ENCODE measurements at regions not wholly inside any gene's neighbourhood (a gene's known extent, or its start where the extent isn't known, plus 50 kb on each side); places are given as distances from the start of the nearest gene placed in this dataset.

DNA sequence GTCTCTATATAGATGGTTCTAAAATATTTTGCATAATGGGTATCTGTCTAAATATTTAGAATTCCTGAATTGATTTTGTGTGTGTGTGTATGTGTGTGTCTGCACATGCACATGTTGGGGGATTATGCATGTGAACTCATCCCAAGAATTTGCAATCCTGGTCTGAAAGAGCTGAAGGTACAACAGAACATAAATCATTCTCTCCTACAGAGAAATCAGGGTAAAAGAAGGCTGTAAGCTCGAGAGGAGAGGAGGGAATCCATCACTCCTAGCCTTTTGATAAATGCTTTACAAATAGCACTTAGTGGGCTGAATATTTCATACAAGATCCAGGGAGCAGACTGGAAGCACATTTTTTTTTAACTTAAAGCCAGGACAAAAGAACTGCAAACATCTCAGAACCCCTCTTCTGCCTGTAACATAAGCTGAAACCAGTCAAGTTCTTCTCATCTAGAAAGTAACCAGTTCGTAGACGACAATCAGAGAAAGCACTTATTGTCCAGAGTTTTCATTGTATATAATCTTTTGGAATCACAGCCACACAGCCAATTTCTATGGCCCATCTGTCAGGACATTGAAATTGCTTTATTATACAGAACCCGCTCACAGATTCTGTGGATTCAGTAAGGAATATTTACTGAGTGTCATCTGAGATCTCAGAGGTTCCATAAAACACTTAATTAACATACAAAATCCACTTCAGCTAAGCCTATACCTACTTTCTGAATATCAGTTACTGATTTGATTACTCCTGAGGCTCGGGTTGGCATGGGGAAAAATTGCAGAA lies 541.4 kb upstream of the ZNF462 start:
- Histone ChIP-seq H3K27ac (no peak overlapping the region), H3K36me3 (no peaks in the 10 kb centered on the region), H3K4me1 (ENCODE audit: control insufficient read depth in 1 of 2, low read depth in 2 of 2) (no peaks in the 10 kb centered on the region), H3K4me3 (no peak overlapping the region), H3K9me3 (no peaks in the 10 kb centered on the region), H3K27me3 (replicated peaks; ENCODE audit: insufficient read depth) (no peaks in the 10 kb centered on the region)
- no peak for ATAC-seq (ENCODE audit: insufficient number of reproducible peaks, low FRiP score, low read depth)
- TF ChIP-seq, protein P1, sequence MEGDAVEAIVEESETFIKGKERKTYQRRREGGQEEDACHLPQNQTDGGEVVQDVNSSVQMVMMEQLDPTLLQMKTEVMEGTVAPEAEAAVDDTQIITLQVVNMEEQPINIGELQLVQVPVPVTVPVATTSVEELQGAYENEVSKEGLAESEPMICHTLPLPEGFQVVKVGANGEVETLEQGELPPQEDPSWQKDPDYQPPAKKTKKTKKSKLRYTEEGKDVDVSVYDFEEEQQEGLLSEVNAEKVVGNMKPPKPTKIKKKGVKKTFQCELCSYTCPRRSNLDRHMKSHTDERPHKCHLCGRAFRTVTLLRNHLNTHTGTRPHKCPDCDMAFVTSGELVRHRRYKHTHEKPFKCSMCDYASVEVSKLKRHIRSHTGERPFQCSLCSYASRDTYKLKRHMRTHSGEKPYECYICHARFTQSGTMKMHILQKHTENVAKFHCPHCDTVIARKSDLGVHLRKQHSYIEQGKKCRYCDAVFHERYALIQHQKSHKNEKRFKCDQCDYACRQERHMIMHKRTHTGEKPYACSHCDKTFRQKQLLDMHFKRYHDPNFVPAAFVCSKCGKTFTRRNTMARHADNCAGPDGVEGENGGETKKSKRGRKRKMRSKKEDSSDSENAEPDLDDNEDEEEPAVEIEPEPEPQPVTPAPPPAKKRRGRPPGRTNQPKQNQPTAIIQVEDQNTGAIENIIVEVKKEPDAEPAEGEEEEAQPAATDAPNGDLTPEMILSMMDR (IDR thresholded peaks at IDR 0.05): no peak
- no peak for DNase-seq (ENCODE audit: low spot score)

DNA sequence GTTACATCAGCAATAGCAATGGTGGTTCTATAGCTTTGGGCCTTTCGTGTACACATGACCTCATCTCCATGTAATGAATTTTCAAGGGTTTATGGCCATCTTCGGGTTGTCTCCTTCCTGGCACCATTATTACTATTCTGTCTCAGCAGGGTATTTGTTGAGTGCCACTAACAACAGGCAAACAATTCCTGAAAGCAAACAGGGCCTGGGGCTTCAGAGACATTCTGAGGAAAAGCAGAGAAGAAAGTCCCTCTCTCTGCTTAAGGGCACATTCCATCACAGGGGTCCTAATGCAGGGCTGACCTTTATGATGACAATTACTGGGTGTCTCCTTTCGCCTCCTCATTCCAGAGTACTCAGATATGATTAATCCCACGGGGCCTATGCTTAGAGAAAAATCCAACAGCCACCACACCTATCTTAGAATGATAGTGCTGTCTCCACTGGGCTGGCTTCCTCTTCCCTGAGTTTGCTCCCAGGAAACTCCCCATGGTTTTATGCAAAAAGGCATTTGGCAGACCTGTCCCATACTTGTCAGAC lies 540.2 kb upstream of the ZNF462 start:
- DNase-seq (ENCODE audit: low spot score) (no peak), ATAC-seq (ENCODE audit: insufficient number of reproducible peaks, low FRiP score, low read depth) (no peak)
- Histone ChIP-seq H3K9me3 (no peaks in the 10 kb centered on the region), H3K4me1 (ENCODE audit: control insufficient read depth in 1 of 2, low read depth in 2 of 2) (no peaks in the 10 kb centered on the region), H3K4me3 (no peak overlapping the region), H3K36me3 (no peaks in the 10 kb centered on the region), H3K27ac (no peak overlapping the region), H3K27me3 (replicated peaks; ENCODE audit: insufficient read depth) (no peaks in the 10 kb centered on the region)
- TF ChIP-seq, protein P1 (IDR thresholded peaks at IDR 0.05): no peak

DNA sequence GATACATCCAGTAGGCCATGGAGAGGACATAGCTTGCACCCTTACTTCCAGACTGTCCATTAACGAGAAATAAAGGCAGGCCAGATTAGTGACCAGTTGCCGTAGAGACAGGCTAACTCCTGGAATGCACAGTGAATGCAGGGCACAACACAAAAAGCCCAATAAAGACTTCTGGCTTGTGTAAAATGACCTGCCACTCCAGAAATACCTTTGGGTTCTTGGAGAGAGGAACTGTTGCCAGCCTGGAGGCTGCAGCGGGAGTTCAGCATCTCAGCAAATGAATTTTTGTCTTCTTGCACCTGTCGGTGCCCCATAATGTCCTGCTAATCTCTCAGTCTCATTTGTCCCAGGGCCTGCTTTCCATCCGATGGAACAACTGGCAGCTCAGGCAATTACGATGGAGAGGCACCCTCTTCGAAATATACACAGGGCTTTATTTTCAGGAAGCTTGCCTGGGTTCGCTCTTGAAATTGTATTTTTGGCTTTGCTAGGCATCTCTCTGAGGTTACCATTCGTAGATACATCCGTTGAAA lies 538.8 kb upstream of the ZNF462 start:
- H3K9me3 ChIP-seq: no peaks in the 10 kb centered on the region
- no peaks in the 10 kb centered on the region for H3K36me3 ChIP-seq
- H3K27me3 ChIP-seq (replicated peaks; ENCODE audit: insufficient read depth): no peaks in the 10 kb centered on the region
- TF ChIP-seq, protein P1 (IDR thresholded peaks at IDR 0.05): no peak
- DNase-seq (ENCODE audit: low spot score) (no peak), ATAC-seq (ENCODE audit: insufficient number of reproducible peaks, low FRiP score, low read depth) (no peak)
- H3K4me3 ChIP-seq: no peak overlapping the region
- no peaks in the 10 kb centered on the region for H3K4me1 ChIP-seq (ENCODE audit: control insufficient read depth in 1 of 2, low read depth in 2 of 2)
- H3K27ac ChIP-seq: no peak overlapping the region

DNA sequence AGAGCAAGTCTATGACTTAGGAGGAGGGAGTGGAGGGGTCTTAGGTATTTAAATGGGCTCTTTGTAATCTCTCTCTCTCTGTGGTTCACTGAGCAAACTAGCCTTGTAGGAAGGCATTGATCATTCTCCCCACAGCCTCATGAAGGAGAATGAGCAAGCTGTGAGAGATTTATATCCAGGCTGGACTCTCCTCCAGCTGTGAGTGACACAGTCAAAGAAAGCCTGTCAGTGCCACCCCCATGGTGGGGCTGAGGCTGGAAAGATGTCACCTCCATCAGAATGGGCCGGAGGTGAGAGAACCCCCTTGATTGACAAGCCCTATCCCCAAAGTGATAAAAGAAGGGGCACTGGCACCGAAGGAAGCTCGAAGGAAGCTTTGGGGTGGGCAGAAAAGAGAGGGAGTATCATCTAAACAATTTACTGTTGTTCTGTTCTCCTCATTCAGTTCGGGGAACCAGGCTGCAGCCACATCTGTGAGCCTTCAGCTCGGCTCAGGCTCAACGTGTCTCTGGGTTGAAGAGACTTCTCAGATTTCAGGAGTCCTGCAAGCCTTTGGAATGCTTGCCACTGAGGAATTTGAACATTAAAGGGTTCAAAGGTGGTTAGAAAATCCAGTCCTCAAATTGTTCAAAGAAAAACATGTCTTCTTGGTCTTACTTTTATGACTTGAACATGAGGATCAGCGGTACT lies 538.2 kb upstream of the ZNF462 start:
- Histone ChIP-seq H3K4me3 (no peak overlapping the region), H3K4me1 (ENCODE audit: control insufficient read depth in 1 of 2, low read depth in 2 of 2) (no peaks in the 10 kb centered on the region), H3K9me3 (no peaks in the 10 kb centered on the region), H3K27me3 (replicated peaks; ENCODE audit: insufficient read depth) (no peaks in the 10 kb centered on the region), H3K27ac (no peak overlapping the region), H3K36me3 (no peaks in the 10 kb centered on the region)
- TF ChIP-seq, protein P1 (IDR thresholded peaks at IDR 0.05): no peak
- no peak for DNase-seq (ENCODE audit: low spot score)
- ATAC-seq (ENCODE audit: insufficient number of reproducible peaks, low FRiP score, low read depth): no peak

DNA sequence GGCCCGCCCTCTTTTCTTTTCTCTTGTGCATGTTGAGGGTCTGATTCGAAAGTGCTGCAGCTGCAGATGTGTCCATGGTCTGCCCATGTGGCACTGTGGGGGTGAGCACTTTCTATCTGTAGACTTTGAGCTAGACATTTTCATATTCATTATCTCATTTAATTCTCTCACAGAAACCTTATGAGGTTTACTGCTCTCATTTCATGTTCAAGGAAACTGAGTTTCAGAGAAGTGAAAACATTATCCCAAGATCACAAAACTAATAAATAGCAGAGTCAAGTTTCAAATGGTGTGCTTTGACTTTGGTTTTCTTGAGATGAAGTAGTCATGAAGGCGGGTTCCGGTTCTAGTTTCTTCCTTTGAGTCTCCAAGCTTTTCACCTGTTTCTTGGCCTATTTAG lies 536.5 kb upstream of the ZNF462 start:
- no peaks in the 10 kb centered on the region for H3K4me1 ChIP-seq (ENCODE audit: control insufficient read depth in 1 of 2, low read depth in 2 of 2)
- H3K27ac ChIP-seq: no peak overlapping the region
- TF ChIP-seq, protein P1 (IDR thresholded peaks at IDR 0.05): no peak
- DNase-seq (ENCODE audit: low spot score) (no peak), ATAC-seq (ENCODE audit: insufficient number of reproducible peaks, low FRiP score, low read depth) (no peak)
- H3K4me3 ChIP-seq: no peak overlapping the region
- no peaks in the 10 kb centered on the region for H3K27me3 ChIP-seq (replicated peaks; ENCODE audit: insufficient read depth)
- H3K9me3 ChIP-seq: no peaks in the 10 kb centered on the region
- no peaks in the 10 kb centered on the region for H3K36me3 ChIP-seq
